ENCODE measurements at regions not wholly inside any gene's neighbourhood (a gene's known extent, or its start where the extent isn't known, plus 50 kb on each side); places are given as distances from the start of the nearest gene placed in this dataset.
"Not testable (repeated sequence)": the region's sequence is repeated elsewhere in the genome, so short reads cannot be mapped to it uniquely, and the experiment has no call there.

GRCh38 chr5:28984639-28985038, 1946.3 kb upstream of the CDH9 start:
- Mint-ChIP-seq H3K27me3 (ENCODE audit: low read depth) (no peaks in the 10 kb centered on the region), H3K4me3 (no peak overlapping the region), H3K36me3 (ENCODE audit: insufficient read depth) (no peaks in the 10 kb centered on the region), H3K4me1 (ENCODE audit: low read depth) (no peaks in the 10 kb centered on the region), H3K9me3 (peaks cover 28% of the 10 kb centered on the region)
- DNase-seq (no peak), ATAC-seq (no peak)

- ATAC-seq (no peak), DNase-seq (no peak)
- Mint-ChIP-seq H3K4me1 (ENCODE audit: low read depth) (no peaks in the 10 kb centered on the region), H3K27me3 (ENCODE audit: low read depth) (no peaks in the 10 kb centered on the region), H3K4me3 (no peak overlapping the region), H3K36me3 (ENCODE audit: insufficient read depth) (no peaks in the 10 kb centered on the region), H3K9me3 (peaks cover 7% of the 10 kb centered on the region)
Measured at GRCh38 chr5:28975508-28975907, 1937.1 kb upstream of the CDH9 start.

- Mint-ChIP-seq H3K36me3 (ENCODE audit: insufficient read depth) (no peaks in the 10 kb centered on the region), H3K4me1 (ENCODE audit: low read depth) (no peaks in the 10 kb centered on the region), H3K9me3 (peaks cover 8% of the 10 kb centered on the region), H3K27me3 (ENCODE audit: low read depth) (no peaks in the 10 kb centered on the region), H3K4me3 (no peak overlapping the region)
- no peak for ATAC-seq
- DNase-seq = no peak
Measured at GRCh38 chr5:28967848-28968247, 1929.5 kb upstream of the CDH9 start.

- no peak for ATAC-seq
- Mint-ChIP-seq H3K4me1 (ENCODE audit: low read depth) (no peaks in the 10 kb centered on the region), H3K4me3 (no peak overlapping the region), H3K27me3 (ENCODE audit: low read depth) (no peaks in the 10 kb centered on the region), H3K9me3 (peaks cover 4% of the 10 kb centered on the region), H3K36me3 (ENCODE audit: insufficient read depth) (no peaks in the 10 kb centered on the region)
- no peak for DNase-seq
Measured at GRCh38 chr5:28961816-28962215, 1923.4 kb upstream of the CDH9 start.

DNA sequence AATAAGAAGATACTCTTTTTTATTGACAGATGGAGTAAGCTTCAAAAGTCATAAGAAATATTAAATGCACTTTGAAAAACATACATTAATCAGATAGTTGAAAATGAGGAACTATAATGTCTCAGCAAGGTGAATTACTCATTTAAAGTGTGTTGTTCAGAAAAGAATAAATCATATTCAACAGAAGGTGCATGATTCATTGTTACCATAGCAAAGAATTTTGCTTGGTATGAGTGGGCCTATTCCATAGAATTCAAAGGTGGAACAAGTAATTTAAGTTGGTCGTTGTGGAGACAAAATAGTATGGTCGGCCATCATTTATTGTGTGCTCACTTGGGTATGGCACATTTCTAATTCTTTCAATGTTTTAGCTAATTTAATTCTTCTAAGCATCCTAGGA, 1920.2 kb upstream of the CDH9 start:
- ATAC-seq (no peak), DNase-seq (no peak)
- peaks cover 4% of the 10 kb centered on the region for H3K9me3 Mint-ChIP-seq
- no peaks in the 10 kb centered on the region for H3K27me3 Mint-ChIP-seq (ENCODE audit: low read depth)
- no peaks in the 10 kb centered on the region for H3K4me1 Mint-ChIP-seq (ENCODE audit: low read depth)
- H3K4me3 Mint-ChIP-seq = no peak overlapping the region
- no peaks in the 10 kb centered on the region for H3K36me3 Mint-ChIP-seq (ENCODE audit: insufficient read depth)

DNA sequence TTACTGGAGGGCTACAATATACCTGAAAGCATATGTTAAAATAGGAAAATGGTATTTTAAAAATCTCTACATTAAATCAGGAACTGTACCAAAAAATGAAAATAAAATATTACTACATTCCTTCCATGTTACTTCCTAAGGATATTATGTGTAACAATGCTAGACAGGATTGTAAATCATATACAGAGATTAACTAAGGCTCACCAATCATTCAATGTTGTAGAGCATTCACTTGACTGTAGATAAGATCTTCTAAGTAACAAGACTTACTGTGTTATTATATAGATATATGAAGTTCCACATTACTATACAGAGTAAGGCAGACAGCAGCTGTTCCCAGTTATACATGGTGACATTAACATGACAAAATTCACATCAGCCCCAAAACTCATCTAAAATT, 1919.1 kb upstream of the CDH9 start:
- H3K4me3 Mint-ChIP-seq = no peak overlapping the region
- H3K9me3 Mint-ChIP-seq = peaks cover 4% of the 10 kb centered on the region
- H3K36me3 Mint-ChIP-seq (ENCODE audit: insufficient read depth) = no peaks in the 10 kb centered on the region
- no peaks in the 10 kb centered on the region for H3K4me1 Mint-ChIP-seq (ENCODE audit: low read depth)
- no peak for ATAC-seq
- DNase-seq = no peak
- H3K27me3 Mint-ChIP-seq (ENCODE audit: low read depth) = no peaks in the 10 kb centered on the region

DNA sequence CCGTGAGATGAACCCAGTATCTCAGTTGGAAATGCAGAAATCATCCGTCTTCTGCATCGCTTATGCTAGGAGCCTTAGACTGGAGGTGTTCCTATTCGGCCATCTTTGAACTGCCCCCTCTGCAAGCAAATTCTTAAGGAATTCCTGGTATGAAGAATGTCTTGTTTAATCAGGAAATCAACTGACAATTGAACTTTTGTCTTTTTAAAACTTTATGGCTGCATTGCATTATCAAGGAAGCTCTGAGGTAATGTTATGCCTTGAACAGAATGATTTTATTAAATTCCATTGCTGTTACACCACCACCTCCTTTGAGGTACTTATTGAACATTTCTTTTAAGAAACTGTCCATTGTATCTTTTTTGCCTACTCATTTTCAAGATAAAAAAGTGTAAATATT, 1915.7 kb upstream of the CDH9 start:
- no peak overlapping the region for H3K4me3 Mint-ChIP-seq
- DNase-seq (no peak), ATAC-seq (no peak)
- H3K36me3 Mint-ChIP-seq (ENCODE audit: insufficient read depth) = no peaks in the 10 kb centered on the region
- H3K4me1 Mint-ChIP-seq (ENCODE audit: low read depth) = no peaks in the 10 kb centered on the region
- peaks cover 4% of the 10 kb centered on the region for H3K9me3 Mint-ChIP-seq
- H3K27me3 Mint-ChIP-seq (ENCODE audit: low read depth) = no peaks in the 10 kb centered on the region

DNA sequence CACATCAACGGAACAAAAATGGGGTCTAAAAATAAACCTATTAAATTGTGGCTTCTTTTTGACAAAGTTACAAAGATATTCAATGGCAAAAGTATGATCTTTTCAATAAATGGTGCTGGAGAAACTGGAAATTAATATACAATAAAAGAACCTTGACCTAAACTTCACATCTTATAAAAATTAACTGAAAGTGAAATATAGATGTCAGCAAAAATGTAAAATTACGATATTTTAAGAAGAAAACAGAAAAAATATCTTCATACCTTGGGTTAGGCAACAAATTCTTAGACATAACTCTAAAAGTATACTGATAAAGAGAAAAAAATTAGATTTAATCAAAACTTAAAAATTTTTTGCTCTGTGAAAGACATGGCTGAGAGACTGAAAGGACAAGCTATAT, 1909.5 kb upstream of the CDH9 start:
- no peak for ATAC-seq
- Mint-ChIP-seq H3K4me1 (ENCODE audit: low read depth) (no peaks in the 10 kb centered on the region), H3K9me3 (peaks cover 4% of the 10 kb centered on the region), H3K4me3 (no peak overlapping the region), H3K27me3 (ENCODE audit: low read depth) (no peaks in the 10 kb centered on the region), H3K36me3 (ENCODE audit: insufficient read depth) (no peaks in the 10 kb centered on the region)
- no peak for DNase-seq

GRCh38 chr5:28945859-28946258, 1907.5 kb upstream of the CDH9 start:
- peaks cover 14% of the 10 kb centered on the region for H3K9me3 Mint-ChIP-seq
- H3K4me1 Mint-ChIP-seq (ENCODE audit: low read depth) = no peaks in the 10 kb centered on the region
- H3K4me3 Mint-ChIP-seq = no peak overlapping the region
- H3K27me3 Mint-ChIP-seq (ENCODE audit: low read depth) = no peaks in the 10 kb centered on the region
- ATAC-seq (no peak), DNase-seq (no peak)
- no peaks in the 10 kb centered on the region for H3K36me3 Mint-ChIP-seq (ENCODE audit: insufficient read depth)

DNA sequence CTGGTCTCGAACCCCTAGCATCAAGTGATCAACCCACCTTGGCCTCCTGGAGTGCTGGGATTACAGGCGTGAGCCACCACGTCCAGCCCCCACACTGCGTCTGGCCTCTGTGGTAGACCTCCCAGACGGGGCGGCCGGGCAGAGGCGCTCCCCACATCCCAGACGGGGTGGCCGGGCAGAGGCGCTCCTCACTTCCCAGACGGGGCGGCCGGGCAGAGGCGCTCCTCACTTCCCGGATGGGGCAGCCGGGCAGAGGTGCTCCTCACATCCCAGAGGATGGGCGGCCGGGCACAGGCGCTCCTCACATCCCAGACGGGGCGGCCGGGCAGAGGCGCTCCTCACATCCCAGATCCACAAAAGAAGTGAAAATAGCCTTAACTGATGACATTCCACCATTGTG, 1891.0 kb upstream of the CDH9 start:
- not testable (repeated sequence) for H3K36me3 Mint-ChIP-seq (ENCODE audit: insufficient read depth); H3K4me3 Mint-ChIP-seq; H3K4me1 Mint-ChIP-seq (ENCODE audit: low read depth); ATAC-seq; DNase-seq; H3K27me3 Mint-ChIP-seq (ENCODE audit: low read depth)
- H3K9me3 Mint-ChIP-seq = peaks cover 11% of the 10 kb centered on the region

GRCh38 chr5:28928327-28928790, 1890.0 kb upstream of the CDH9 start:
- H3K9me3 Mint-ChIP-seq = peaks cover 11% of the 10 kb centered on the region
- not testable (repeated sequence) for H3K27me3 Mint-ChIP-seq (ENCODE audit: low read depth); H3K4me3 Mint-ChIP-seq; DNase-seq; H3K36me3 Mint-ChIP-seq (ENCODE audit: insufficient read depth); ATAC-seq; H3K4me1 Mint-ChIP-seq (ENCODE audit: low read depth)

DNA sequence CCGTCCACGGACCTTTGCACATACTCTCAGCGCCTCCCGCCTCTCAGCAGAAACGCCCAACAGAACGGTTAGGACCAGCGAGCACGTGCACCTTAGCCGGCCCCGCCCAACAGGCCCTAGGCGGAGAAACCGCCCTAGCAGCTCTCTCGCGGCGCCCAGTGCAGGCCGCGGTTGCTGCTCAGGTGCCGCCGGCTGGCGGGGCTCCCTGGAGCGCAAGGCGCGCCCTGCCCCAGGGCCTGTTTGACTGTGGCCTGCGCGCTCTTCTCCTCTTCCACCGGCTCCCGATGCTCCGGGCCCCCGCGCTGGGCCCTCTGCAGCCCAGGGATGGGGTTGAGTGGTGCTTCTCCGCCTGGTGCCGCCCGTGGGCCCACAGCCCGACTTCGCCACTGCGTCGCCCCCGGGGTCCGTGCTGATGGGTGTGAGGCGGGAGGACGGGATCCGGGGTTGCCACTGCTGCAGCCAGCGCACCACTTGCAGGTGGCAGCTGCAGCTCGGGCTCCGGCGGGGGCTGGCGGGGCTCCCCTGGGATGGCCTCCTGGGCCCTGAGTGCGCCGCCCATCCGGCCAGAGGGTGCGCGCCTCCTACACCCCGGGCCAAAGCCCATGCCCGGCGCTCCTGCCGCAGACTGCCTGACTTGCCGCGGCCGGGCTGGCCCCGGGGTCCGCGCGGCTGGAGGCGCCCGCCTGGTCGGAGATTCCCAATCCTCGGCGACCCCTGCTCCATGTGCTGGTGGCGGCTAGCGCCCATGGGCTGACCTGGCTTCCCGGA, 1889.4 kb upstream of the CDH9 start:
- DNase-seq (no peak), ATAC-seq (no peak)
- Mint-ChIP-seq H3K27me3 (ENCODE audit: low read depth) (no peaks in the 10 kb centered on the region), H3K36me3 (ENCODE audit: insufficient read depth) (no peaks in the 10 kb centered on the region), H3K4me3 (no peak overlapping the region), H3K4me1 (ENCODE audit: low read depth) (no peaks in the 10 kb centered on the region), H3K9me3 (peaks cover 11% of the 10 kb centered on the region)

DNA sequence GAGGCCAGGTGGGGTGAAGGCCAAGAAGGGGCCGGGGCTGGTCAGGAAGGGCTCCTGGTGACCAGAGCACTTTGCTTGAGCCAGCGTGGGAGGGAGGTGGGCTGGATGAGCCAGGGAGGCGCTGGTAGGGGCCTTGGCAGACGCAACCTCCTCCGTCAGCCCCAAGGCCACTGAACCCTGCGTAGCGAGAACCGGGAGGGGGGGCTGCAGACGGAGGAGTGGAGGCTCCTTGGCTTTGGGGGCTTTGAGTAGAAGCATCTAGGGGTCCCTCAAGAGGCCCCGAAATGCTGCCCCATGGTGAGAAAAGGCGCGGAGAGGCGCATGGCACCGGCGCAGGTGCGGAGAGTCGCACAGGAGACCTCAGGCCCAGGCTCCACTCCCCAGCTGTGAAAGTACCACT, 1888.0 kb upstream of the CDH9 start:
- H3K36me3 Mint-ChIP-seq (ENCODE audit: insufficient read depth) = no peaks in the 10 kb centered on the region

GRCh38 chr5:28917631-28918030, 1879.2 kb upstream of the CDH9 start:
- H3K27me3 Mint-ChIP-seq (ENCODE audit: low read depth) = no peaks in the 10 kb centered on the region
- no peaks in the 10 kb centered on the region for H3K36me3 Mint-ChIP-seq (ENCODE audit: insufficient read depth)
- no peak overlapping the region for H3K4me3 Mint-ChIP-seq
- peaks cover 7% of the 10 kb centered on the region for H3K9me3 Mint-ChIP-seq
- ATAC-seq (no peak), DNase-seq (no peak)
- H3K4me1 Mint-ChIP-seq (ENCODE audit: low read depth) = no peaks in the 10 kb centered on the region

More for the DNA sequence above, 1888.0 kb upstream of the CDH9 start:
- ATAC-seq (no peak), DNase-seq (no peak)
- peaks cover 15% of the 10 kb centered on the region for H3K9me3 Mint-ChIP-seq
- H3K4me3 Mint-ChIP-seq = no peak overlapping the region
- no peaks in the 10 kb centered on the region for H3K27me3 Mint-ChIP-seq (ENCODE audit: low read depth)
- no peaks in the 10 kb centered on the region for H3K4me1 Mint-ChIP-seq (ENCODE audit: low read depth)

DNA sequence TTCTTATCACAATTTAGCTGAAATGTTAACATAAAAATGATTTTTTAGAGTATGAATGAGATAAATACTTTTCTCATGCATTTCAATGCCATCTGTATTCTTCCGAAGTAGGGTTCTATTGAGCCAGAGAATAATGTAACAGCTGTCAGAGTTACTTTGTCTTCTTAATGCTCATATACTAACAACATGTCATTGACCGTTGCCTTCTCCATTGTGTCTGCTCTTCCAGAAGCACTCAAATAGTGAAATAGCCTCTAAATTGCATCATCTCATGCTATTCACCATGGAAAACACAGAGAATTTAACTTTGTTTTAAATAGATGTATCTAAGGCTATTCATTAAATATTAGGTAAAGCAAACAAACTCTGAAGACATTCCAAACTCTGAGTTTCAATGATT, 1875.9 kb upstream of the CDH9 start:
- ATAC-seq (no peak), DNase-seq (no peak)
- Mint-ChIP-seq H3K9me3 (peaks cover 14% of the 10 kb centered on the region), H3K4me1 (ENCODE audit: low read depth) (no peaks in the 10 kb centered on the region), H3K27me3 (ENCODE audit: low read depth) (no peaks in the 10 kb centered on the region), H3K36me3 (ENCODE audit: insufficient read depth) (no peaks in the 10 kb centered on the region), H3K4me3 (no peak overlapping the region)

Measured in activated T-cell treated with anti-CD3 and anti-CD28 coated beads, Interleukin-2, amount 50 U/mL, for 4 hours (primary cell).